Left renal cortex interstitium (tissue), 4 donors: ENCODE measurements at regions not wholly inside any gene's neighbourhood (a gene's known extent, or its start where the extent isn't known, plus 50 kb on each side); places are given as distances from the start of the nearest gene placed in this dataset.
A peak's percentile ranks its signal among the peaks of the same experiment; 100 is the strongest.
"Not testable (repeated sequence)": the region's sequence is repeated elsewhere in the genome, so short reads cannot be mapped to it uniquely, and the experiment has no call there.

Experiments used
- DNase-seq, 4 donors: peaks; one replicate each; pipeline ENCODE4 v3.0.0-alpha.2; 2013; ENCODE audit warnings: low read depth in 4 of 4, low spot score in 2 of 4, missing footprints in 1 of 4

DNA sequence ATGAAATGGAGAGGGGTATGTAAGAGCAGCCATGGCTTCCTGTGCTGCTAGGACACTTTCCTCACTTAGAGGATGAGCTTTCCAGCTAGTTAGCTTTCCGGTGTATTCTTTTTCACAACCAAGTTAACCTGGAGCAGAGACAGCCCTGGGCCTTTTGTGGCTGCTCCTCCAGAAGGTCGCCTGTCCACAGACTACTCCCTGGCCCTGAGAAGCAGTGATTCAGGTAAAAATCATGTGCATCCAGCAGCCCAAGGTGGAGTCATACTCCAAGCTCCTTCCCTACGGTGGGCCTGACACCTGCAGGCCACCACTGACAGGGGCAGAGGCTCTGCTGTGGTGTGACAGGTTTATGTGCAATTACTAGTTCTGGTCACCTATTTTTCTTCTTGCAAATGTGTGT, 187.2 kb downstream of the ANKRD30B start:
- no peak for DNase-seq

DNA sequence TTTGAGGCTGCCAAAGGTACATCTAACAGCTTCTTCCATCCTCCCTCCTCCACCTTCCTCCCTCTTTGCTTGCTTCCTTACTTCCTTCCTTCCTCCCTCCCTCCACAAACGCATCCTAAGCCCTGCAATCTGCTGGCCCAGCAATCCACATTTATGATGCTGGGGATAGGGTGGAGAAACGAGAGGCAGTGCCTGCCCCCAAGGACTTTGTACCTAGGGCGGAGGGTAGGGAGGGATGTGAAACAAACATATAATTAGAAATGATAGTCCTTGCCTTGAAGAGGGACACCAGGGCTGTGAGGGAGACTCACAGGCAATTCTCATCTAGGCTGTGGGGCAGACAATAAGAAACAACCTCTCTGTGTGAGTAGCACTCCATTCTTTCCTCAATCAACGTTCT, 188.3 kb downstream of the ANKRD30B start:
- DNase-seq = no peak

DNA sequence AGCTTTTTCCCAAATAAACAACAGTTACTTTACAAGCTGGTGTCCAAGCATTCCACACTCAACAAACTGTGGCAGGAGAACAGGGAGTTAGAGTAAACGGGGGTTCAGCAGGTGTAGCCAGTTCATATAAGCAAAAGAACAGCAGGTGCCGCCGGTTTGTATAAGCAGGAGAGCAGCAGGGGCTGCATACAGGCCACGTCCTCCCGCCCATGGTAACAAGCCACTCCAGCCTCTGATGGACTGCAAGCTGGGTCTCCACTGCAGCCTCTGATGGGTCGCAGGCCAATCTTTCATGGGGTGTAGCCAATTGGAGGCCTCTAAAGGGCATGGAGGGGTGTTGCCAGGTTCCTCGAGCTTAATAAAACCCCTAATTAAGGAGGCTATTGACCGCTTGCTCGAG, 189.3 kb downstream of the ANKRD30B start:
- DNase-seq = no peak

DNA sequence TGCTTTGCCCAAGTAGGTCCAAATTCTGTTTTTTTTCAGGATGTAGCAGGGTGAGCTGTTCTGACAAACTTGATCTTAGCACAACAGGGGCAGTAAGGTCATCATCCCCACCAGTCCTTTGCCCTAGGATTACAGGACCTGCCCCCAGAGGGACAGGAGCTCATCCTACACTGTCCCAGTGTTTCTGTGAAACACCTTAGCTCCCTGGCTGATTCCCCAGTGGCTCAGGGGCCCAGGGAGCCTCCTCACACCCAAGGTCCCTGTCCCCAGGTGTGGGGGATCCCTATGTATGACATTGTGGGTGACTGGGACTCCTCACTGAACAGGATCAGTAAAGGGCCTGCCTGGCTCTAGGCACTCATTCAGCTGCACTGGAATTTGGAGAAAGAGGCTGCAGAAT, 191.2 kb downstream of the ANKRD30B start:
- DNase-seq = no peak

DNA sequence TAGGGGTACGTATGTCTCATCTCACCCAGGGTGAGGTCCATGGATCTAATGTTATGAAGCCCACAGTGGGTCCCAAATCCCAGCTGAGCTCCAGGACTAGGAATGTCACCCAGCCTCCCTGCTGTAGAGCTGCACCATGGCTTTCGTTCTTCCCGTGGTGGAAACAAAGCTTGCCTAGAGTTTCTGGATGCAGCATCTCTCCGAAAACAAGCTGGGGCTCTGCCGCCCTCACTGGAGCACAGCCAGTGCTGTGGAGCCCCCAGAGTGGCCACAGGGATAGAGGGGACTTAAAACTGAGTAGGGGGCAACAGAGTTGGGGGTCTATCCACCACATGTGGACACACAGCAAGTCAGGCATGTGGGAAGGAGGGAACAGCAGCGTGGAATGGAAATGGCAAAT, 192.1 kb downstream of the ANKRD30B start:
- not testable (repeated sequence) for DNase-seq

DNA sequence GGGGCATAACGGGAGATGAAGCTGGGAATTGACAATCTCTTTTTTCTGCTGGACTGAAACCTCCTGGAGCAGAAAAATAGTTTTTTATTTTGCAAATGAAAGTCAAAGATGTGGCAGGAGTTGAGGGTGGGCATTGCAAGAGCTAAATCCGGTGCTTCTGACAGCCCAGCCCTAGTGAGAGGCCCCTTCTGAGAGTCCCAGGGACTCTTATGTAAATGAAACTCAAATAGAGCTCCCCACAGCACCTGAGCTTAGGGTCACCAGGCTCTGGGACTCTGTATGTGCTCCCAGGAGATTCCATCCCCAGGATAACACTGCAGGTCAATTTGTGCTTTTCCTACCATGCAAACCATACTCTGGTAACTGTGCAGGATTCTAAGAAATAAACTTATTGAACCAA, 192.8 kb downstream of the ANKRD30B start:
- no peak for DNase-seq

DNA sequence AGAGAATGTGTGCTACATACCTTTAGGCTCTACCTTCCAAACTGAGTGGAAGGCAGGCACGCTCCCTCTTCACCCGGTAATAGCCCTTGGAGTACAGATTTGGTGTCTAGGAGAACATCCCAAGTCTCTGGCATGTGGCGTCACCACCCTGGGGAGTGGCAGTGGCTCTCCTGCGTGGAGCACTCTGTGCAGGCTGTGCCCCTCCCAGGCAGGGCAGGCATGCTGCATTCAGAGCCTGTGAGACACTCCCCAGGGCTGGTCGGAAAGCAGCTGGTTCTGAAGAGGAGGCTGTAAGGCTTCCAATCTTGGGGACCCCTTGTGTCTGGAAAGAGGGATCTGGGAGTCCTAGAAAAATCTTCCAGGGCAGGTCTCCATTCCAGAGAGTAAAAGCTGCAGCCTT, 193.3 kb downstream of the ANKRD30B start:
- DNase-seq = no peak

DNA sequence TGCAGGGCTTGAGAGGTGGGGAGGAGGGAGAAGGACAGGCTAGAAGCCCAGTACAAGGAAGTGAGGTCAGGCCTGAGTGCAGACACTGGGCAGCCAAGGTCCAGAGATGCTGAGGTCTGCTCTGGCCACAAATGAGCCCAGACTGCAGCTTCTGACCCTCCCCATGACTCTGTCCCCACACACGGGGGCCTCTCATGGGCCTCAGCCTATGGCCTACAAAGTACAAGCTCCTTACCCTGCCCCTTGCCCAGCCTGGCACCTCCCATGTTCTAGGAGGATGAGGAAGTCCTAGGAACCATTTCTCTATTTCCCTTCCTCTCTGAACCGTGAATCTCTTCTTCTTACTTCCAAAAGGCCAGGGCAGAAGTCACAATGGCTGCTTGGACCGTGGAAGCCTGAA, 193.8 kb downstream of the ANKRD30B start:
- no peak for DNase-seq

DNA sequence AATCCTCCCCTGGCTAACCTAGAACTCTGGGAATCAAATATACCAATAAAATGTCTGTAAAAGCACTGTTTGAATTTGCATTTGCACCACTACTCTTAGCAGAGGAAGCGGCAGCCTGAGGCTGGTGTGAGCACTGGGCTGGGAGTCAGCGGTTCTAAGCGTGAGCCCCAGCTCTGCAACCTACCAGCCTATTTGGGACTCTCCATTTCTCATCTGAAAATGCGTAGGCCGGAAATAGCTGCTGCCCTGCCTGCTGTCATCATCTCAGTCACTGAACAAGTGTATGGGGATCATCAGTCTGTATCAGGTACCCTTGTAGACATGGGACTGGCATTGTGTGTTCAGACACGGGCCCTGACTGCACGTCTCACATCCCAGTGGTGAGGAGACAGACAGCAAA, 194.3 kb downstream of the ANKRD30B start:
- no peak for DNase-seq

DNA sequence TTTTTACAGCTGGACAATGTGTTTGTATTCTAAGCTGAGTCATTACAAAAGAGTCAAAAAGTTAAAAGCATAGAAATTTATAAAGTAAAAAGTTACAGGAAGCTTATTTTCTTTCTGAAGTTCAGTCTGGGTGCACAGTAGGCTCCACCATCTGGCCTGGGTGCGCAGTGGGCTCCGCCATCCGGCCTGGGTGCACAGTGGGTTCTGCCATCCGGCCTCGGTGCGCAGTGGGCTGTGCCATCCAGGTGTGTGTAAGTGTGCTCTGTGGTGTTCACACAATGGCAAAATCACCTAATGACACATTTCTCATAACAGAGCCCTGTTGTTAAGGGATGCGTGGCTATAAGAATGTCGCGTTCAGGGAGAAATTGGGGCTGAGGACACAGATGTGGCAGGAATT, 195.5 kb downstream of the ANKRD30B start:
- DNase-seq = no peak

DNA sequence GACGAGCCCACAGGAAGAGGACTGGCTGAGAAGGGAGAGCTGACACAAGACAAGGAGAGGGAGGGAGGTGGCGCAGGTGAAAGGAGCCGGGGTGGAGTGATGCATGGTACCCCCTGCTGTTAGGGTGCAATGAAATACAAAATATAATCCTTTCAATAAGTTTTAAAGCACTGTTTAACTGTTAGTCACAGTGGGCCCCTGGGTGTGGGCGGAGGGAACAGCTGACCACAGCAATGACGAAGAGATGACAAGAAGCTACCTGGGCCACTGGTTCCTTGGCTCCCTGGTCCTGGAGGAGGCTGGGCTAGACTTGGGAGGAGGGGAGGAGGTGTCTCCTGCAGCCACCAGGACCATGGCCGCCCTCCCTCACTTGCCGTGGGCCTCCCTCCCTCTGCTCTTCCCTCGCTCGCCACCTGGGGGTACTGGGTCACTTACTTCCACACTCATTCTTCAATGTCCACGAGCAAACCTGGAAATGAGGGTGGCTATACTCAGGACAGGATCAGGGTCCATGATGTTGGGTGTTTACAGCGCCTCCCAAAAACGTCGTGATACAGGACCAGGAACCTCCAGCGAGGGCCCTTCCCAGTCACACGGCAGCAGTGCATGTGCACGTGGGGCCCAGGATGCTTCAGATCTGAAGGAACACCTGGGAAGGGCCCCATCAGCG, 196.1 kb downstream of the ANKRD30B start:
- DNase-seq = no peak

DNA sequence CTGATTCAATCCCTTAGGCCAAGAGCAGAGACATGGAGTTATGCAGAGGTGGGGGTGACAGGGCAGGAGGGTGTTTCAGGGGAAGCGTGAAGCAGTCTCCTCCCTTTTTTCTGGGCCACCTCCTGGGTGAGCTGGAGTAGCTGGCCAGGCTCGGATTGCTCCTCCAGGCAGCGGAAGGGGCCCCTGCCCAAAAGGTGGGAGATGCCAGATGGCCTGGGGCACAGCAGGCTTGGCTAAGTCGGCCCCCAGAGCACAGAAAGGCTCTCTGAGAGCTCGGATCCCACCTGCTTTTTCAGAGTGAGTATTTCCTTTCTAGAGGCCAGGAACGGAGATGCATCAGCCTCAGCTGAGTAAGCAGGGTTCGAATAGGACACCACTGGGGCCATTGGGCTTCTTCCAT, 196.9 kb downstream of the ANKRD30B start:
- DNase-seq = no peak

DNA sequence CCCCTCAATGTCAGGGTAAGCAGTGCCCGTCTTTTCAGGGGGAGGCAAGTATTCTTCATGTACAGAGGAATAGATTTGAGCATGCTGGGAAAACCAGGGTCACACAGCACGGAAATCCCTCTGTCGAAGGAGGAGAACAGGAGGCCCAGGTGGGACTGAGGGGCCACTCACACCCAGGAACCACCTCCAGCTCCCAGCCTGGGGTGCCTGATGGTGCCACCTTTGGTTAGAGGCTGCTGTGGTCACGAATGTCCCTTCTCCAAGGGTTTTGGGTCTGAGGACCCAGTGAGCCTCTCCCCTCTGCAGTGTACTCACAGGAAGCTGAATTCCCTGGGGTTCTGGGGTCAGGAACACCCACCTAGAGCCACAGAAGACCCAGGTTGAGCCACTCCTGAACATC, 197.3 kb downstream of the ANKRD30B start:
- no peak for DNase-seq

DNA sequence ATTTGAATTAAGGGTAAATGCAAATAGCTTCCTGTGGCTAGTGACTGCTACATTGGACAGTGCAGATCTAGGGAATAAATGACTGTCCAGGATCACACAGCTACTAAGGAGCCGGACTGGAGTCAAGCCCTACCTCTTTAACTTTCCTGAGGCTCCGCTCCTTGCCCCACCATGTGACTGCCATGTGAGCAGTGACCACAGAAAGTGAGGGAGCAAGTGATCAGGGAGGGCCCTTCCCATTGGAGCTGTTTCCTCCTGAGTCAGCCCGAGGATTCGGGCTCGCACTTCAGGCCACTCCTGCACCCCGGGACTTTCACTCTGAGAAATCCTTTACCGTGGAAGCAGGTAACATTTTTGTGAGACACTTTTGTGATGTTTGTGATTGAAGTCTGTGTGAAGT, 198.0 kb downstream of the ANKRD30B start:
- DNase-seq = no peak

DNA sequence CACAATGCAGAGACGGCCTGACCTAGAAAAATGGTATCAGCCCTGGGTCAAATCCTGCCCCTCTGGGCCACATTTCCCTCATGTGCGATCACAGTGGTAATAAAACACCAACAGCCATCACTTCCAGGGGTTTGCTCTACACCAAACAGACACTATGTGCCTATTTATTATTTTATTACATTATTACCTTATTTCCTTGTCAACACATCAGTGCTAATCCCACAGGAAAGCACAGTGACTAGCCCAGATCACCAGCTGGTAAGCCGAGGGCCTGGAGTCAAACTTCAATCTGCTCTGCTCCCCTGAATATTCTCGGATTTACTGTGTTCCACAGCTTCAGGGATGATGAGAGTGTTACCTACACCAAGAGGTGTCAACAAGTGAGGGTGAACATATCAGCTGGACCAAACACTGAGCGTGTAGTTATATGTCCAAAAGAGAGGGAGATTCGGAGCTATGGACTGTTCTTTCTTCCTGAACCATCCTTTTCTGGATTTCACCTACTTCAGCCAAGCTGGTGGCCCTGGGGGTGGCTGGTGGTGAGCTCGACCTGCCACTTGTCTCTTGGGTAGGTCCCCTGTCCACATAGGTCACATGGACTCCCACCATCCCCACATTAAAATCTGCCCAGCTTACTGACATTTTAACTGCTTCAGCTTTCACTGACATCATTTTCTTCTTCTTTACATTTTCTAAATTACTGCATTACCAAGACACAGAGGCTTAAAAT, 198.9 kb downstream of the ANKRD30B start:
- not testable (repeated sequence) for DNase-seq

DNA sequence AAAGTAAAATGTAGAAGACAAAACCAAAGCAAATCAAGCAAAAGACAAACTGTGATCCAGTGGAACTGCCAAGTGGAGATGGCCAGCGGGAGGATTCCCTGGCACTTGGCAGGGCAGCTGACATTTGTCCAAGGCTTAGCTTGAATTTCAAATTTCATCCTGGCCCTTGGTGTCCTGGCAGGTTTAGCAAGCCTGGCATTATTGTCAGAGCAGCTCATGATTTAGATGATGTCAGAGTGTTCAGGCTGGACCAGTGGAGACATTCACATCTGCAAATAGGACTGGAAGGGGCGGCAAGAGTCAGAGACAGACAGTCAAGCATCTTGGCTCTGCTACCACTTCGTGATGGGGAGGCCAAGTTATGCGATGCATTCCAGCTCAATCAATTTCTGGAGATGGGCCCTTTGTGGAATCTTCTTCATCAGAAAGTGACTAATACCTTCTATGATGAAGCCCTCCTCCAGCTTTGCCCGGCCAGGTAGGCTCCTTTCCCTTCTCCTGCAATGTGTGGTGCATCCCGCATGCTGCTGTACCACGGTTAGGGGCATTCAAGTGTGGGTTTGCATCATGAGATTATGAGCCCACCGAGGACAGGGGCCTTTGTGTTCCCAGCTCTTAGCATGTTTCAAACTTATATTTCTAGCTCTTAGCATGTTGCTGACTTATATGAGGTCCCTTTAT, 199.7 kb downstream of the ANKRD30B start:
- DNase-seq = no peak

DNA sequence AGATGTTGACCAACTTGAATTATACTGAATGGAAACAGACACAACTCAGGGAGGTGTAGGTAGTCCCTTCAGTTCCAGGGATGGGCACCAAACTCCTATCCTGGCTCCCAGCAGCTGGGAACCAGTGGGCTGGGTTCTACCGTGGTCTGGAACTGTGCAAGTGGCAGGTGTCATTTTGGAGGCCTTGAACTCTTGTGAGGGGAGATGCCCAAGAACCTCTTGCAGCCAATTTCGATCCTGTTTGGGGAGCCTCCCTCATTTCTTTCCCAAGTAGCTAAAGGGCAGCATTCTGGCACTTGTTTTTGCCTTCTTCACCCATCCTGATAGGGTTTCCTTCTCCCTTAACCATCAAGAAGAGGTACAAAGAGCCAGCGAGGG, 200.2 kb downstream of the ANKRD30B start:
- DNase-seq = no peak

DNA sequence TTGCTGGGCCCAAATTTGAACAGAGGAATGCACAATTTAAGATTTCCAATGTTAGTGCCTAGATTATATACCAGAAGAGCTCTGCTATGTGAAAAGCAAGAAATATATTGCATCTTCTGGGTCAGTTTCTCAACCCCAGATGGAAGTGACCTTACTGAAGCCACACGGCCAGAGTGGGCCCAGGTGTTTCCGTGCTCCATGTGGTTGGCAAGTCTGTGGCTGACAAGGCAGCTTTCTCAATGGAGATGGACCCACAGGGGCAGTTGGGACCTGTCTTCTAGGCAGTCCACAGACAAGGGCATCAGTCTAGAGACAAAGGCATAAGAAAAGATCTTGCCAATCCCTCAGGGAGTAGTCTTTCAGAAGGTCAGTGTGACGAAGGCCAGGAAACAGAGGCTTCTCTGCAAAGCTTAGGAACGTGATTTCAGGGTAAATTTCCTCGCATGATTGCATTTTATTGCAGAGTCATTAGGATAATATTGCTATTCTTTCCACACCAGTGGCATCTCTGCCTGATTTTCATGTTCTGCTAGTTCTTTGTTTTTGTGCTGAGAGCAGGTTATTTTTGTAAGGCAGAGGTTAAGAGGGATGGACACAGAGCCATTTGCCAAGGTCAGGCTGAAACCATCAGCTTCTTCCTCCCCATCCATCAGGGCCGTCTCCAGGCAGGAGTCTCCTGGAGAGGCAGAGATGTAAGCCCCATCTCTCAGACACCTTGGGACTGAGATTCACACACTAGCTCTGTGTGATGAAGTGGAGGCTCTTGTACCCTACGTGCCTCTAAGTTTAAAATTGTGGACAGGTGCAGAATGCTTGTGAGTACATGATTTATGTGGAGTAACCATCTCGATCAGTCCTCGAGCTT, 202.1 kb downstream of the ANKRD30B start:
- DNase-seq = peak in 1 of 4 donors; percentile 6

DNA sequence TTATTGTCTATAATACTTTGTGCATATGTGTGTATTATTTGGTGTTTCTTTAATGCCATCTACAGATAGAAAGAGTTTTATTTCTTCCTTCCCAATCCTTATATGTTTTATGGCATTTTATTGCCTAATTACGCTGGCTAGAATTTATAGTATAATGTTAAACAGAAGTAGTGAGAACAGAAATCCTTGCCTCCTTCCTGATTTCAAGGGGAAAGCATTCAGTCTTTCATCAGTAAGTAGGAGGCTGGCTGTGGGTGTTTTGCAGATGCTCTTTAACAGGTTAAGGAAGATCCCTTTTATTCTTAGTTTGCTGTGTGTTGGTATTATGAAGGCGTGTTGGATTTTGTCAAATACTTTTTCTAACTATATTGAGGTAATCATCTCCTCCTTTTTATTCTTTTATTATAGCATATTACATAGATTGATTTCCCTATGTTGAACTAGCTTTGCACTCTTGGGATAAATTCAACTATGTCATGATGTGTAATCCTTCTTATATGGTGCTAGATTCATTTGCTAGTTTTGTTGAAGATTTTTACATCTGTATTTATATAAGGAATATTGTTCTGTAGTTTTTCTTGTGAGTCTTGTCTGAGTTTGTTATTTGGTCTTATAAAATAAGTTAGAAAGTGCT, 204.6 kb downstream of the ANKRD30B start:
- DNase-seq = not testable (repeated sequence)

DNA sequence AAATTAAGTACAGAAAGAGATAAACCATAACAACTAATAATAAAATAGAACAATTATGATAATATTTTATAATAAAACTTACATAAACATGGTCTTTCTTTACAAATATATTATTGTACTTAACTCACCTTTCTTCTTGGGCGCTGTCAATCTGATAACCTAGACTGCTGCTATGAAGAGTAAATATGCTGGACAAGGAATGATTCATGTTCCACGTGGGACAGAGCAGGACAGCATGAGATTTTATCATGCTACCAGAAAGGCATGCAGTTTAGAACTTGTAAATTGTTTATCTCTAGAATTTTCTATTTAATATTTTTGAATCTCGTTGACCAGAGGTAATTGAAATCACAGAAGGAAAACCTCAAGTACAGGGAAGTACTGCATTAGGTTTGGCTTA, 210.7 kb downstream of the ANKRD30B start:
- no peak for DNase-seq

DNA sequence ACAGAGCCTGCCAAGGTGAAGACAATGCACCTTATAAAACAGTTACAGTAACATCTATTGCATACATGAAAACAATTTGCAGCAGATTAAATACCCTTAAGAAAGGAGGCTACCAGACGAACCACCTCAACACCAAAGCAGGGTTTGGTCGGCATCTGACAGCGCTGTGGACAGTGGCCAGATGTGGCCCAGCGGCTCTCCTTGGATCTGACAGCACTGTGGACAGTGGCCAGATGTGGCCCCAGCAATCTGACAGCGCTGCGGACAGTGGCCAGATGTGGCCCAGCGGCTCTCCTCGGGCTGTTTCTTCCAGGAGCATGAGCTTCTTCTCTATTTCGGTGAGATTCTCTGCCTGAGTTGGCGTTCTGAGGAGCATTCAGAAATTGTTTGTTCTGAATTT, 211.6 kb downstream of the ANKRD30B start:
- DNase-seq = no peak
